GM12878 (cell line): ENCODE measurements at regions not wholly inside any gene's neighbourhood (a gene's known extent, or its start where the extent isn't known, plus 50 kb on each side); places are given as distances from the start of the nearest gene placed in this dataset.

Experiments used
- ATAC-seq: fragments of 200-7000 bp; cut with Tn5 transposase; 3 replicates; pipeline ENCODE4 v1.9.1; 2020; ENCODE audit warnings: mild to moderate bottlenecking, moderate library complexity
- BruUV-seq: library from RNA; stranded (reverse); fragments of 400-500 nt; replicated peaks from 2 replicates; lab custom pipeline; 2021; lab: Mats Ljungman, UMichigan
- CTCF ChIA-PET: fragments of 300-600 bp; sonication (Branson Sonifier 250); formaldehyde crosslinking; extraction: SDS; loops from one replicate; lab custom pipeline; 2021; ENCODE audit warnings: inconsistent platforms; lab: Yijun Ruan, JAX
- POLR2A ChIA-PET: fragments of 350-600 bp; formaldehyde crosslinking; extraction: SDS; loops from one replicate; lab custom pipeline; 2021; ENCODE audit warnings: inconsistent platforms; lab: Charles Lee
- RAD21 ChIA-PET: fragments of 300-600 bp; sonication (Branson Sonifier 250); formaldehyde crosslinking; loops from one replicate; lab custom pipeline; 2023; ENCODE audit warnings: antibody characterized with exemption; ENCODE audit not compliant: unreplicated experiment; lab: Charles Lee
- SMC1A ChIA-PET: fragments of 300-600 bp; sonication (Branson Sonifier 250); formaldehyde crosslinking; loops from one replicate; lab custom pipeline; 2023; ENCODE audit not compliant: unreplicated experiment, uncharacterized antibody; lab: Charles Lee
- DNase-seq: peaks from one replicate; pipeline ENCODE4 v3.0.0-alpha.2; 2011; ENCODE audit warnings: low read depth, low spot score
- FAIRE-seq: peaks from 3 replicates; lab custom pipeline; 2011; peaks lifted over from hg19 to GRCh38; lab: Jason Lieb, UNC
- H2AFZ ChIP-seq: 2 replicates; pipeline ENCODE4 v1.6.0; 2011; ENCODE audit warnings: low read depth, low read length, control low read depth; ENCODE audit not compliant: control insufficient read depth
- H3K27ac ChIP-seq: 2 replicates; pipeline ENCODE4 v1.5.1; 2011; ENCODE audit warnings: control low read depth; ENCODE audit not compliant: control insufficient read depth, insufficient read depth
- H3K27me3 ChIP-seq, 2 experiments: replicated peaks in 1 of 2; 2 replicates each; pipeline versions ENCODE4 v1.6.0 to v1.6.1; 2011; ENCODE audit warnings: low read length in 1 of 2; ENCODE audit not compliant: control insufficient read depth in 2 of 2, insufficient read depth in 2 of 2
- H3K36me3 ChIP-seq, 2 experiments: 2 replicates each; pipeline ENCODE4 v1.5.1; 2011; ENCODE audit warnings: low read length in 1 of 2; ENCODE audit not compliant: control insufficient read depth in 2 of 2, insufficient read depth in 2 of 2
- H3K4me1 ChIP-seq: 2 replicates; pipeline ENCODE4 v1.6.1; 2011; ENCODE audit warnings: mild to moderate bottlenecking, low read length, moderate library complexity, mixed read lengths; ENCODE audit not compliant: control insufficient read depth, insufficient read depth
- H3K4me2 ChIP-seq: 2 replicates; pipeline ENCODE4 v1.6.0; 2011; ENCODE audit warnings: control low read depth; ENCODE audit not compliant: control insufficient read depth, insufficient read depth
- H3K4me3 ChIP-seq: fragments of 200-600 bp; sonication (generic); 2 replicates; pipeline ENCODE4 v1.5.1; 2016
- H3K79me2 ChIP-seq: 2 replicates; pipeline ENCODE4 v1.6.0; 2011; ENCODE audit warnings: low read length; ENCODE audit not compliant: control insufficient read depth, insufficient read depth
- H3K9ac ChIP-seq: 2 replicates; pipeline ENCODE4 v1.8.0; 2011; ENCODE audit warnings: low read length, control low read depth, mixed read lengths; ENCODE audit not compliant: control insufficient read depth, insufficient read depth
- H3K9me3 ChIP-seq: replicated peaks from 3 replicates; pipeline ENCODE4 v1.5.1; 2011; ENCODE audit warnings: mild to moderate bottlenecking, low read length; ENCODE audit not compliant: control insufficient read depth, insufficient read depth
- H4K20me1 ChIP-seq: 2 replicates; pipeline ENCODE4 v1.6.0; 2011; ENCODE audit not compliant: control insufficient read depth, insufficient read depth
- CBX3 ChIP-seq: fragments of 200-600 bp; sonication (generic); IDR thresholded peaks from 2 replicates; pipeline ENCODE4 v1.6.1; 2016; ENCODE audit warnings: low read depth, borderline replicate concordance
- CHD1 ChIP-seq: IDR thresholded peaks from 2 replicates; pipeline ENCODE4 v1.6.1; 2012; ENCODE audit warnings: low read depth, low read length, improper control_type of control experiment
- DPF2 ChIP-seq: fragments of 450-650 bp; IDR thresholded peaks from 2 replicates; pipeline ENCODE4 v1.6.1; 2017; ENCODE audit warnings: mild to moderate bottlenecking
- MEF2B ChIP-seq: fragments of 450-650 bp; IDR thresholded peaks from 2 replicates; pipeline ENCODE4 v1.6.1; 2018; ENCODE audit warnings: mild to moderate bottlenecking, moderate library complexity; ENCODE audit not compliant: partially characterized antibody, poor library complexity, severe bottlenecking
- NFYB ChIP-seq: IDR thresholded peaks from 2 replicates; pipeline ENCODE4 v1.6.1; 2011; ENCODE audit warnings: low read depth, mild to moderate bottlenecking, low read length, improper control_type of control experiment, moderate library complexity; ENCODE audit not compliant: insufficient read depth
- POLR2A ChIP-seq: IDR thresholded peaks from 2 replicates; pipeline ENCODE4 v1.6.1; 2011; ENCODE audit warnings: low read depth, mild to moderate bottlenecking, low read length
- POU2F2 ChIP-seq: IDR thresholded peaks from 3 replicates; pipeline ENCODE4 v1.6.1; 2011; ENCODE audit warnings: low read depth, mild to moderate bottlenecking, low read length, borderline replicate concordance
- RB1 ChIP-seq: fragments of 450-650 bp; formaldehyde crosslinking; IDR thresholded peaks from 2 replicates; pipeline ENCODE4 v1.6.1; 2017; ENCODE audit warnings: mild to moderate bottlenecking, borderline replicate concordance
- RBBP5 ChIP-seq: fragments of 200-600 bp; sonication (generic); conservative IDR thresholded peaks from 2 replicates; pipeline ENCODE4 v1.6.1; 2016
- TBL1XR1 ChIP-seq: IDR thresholded peaks from 2 replicates; pipeline ENCODE4 v1.6.1; 2012; ENCODE audit warnings: low read depth, low read length, improper control_type of control experiment
- ZZZ3 ChIP-seq: IDR thresholded peaks from 2 replicates; pipeline ENCODE4 v1.6.1; 2011; ENCODE audit warnings: low read depth; ENCODE audit not compliant: control insufficient read depth, insufficient read length
- WGBS: methylation state at CpG from one replicate; pipeline ENCODE4 v1.1.6; 2016; ENCODE audit warnings: low lambda C conversion rate; ENCODE audit not compliant: insufficient replicate concordance, insufficient coverage; ENCODE audit errors: missing lambda C conversion rate; 5-methylcytosine and 5-hydroxymethylcytosine counted together
- in situ Hi-C: fragments of 300-500 bp; cut with MboI; formaldehyde crosslinking; loops from 9 replicates; pipeline ENCODE4 v1.14.3; 2018; ENCODE audit warnings: mixed read lengths
- intact Hi-C: fragments of 100-400 bp; cut with micrococcal nuclease; formaldehyde crosslinking; loops from one replicate; pipeline ENCODE4 v1.14.2; 2022; ENCODE audit not compliant: unreplicated experiment

DNA sequence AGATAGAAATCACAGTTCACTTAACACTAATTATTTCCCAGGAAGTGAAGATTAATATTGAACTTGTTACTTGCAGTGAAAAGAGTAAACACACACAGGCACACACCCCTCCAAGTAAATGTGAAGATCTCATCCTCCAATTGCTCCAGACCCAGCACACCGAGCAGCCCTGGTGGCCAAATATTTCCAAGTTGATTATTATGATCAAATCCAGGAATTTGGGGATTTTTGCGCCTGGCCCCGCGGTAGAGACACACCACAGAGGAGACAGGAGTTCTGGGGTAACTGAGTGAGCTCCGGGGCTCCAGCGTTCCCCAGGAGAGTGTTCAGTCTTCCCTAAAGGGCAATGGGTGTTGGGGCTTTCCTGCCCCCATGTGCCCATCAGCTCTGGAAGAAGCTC is 431.5 kb downstream of the BCL11B start:
- no peaks in the 10 kb centered on the region for H3K27me3 ChIP-seq
- no peaks in the 10 kb centered on the region; the same call in 2 of the 3 replicates for H3K9me3 ChIP-seq
- no peaks in the 10 kb centered on the region for H3K79me2 ChIP-seq
- H3K4me2 ChIP-seq, result no peak overlapping the region
- H3K27ac ChIP-seq, result no peak overlapping the region
- RAD21 ChIA-PET, result no interaction called here
- H3K36me3 ChIP-seq, result no peaks in the 10 kb centered on the region
- CTCF ChIA-PET, result no interaction called here
- POLR2A ChIA-PET, result no interaction called here
- no TSS peak for BruUV-seq
- in situ Hi-C loops, result no loop called here
- no peak for DNase-seq
- H3K9ac ChIP-seq, result no peak overlapping the region
- TF ChIP-seq TBL1XR1 (no peak), NFYB (no peak)
- TF ChIP-seq, all 136 proteins: peak for 0
- FAIRE-seq (no peak), ATAC-seq (no peak)
- WGBS, result 38% methylated on average over 6 of the region's 6 CpGs
- Histone ChIP-seq H3K4me1 (no peaks in the 10 kb centered on the region), H3K4me3 (no peak overlapping the region), H2AFZ (no peak overlapping the region), H4K20me1 (no peaks in the 10 kb centered on the region)
- SMC1A ChIA-PET, result no interaction called here
- intact Hi-C loops, result no loop called here

DNA sequence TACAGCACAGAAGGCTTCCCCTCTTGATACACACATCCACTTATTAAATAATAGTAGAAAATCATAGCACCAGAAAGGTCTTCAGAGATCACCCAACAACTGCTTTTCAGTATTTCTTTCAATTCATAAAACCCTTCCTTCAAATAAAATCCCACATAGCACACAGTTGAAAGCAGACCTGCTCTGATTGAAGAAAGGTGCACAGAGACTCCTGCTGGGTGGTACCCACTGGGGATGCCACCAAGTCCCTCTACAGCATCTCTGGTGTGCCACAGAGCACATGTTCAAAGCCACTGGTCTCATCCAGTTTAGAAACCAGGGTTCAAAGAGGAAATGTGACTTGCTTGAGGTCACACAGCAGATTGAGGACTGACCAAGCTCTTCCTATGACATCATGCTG is 427.5 kb downstream of the BCL11B start:
- no peak for FAIRE-seq
- no peaks in the 10 kb centered on the region for H3K36me3 ChIP-seq
- no peak for TF ChIP-seq CBX3
- TF ChIP-seq POU2F2, result no peak
- no peak for TF ChIP-seq DPF2
- TF ChIP-seq NFYB, result no peak
- no peak for TF ChIP-seq RBBP5
- no peak for TF ChIP-seq POLR2A
- TF ChIP-seq ZZZ3, result no peak
- TF ChIP-seq RB1, result no peak
- no peak for TF ChIP-seq MEF2B
- no peak for TF ChIP-seq CHD1
- no peak for DNase-seq
- H3K27ac ChIP-seq, result no peak overlapping the region
- CTCF ChIA-PET, result no interaction called here
- no peaks in the 10 kb centered on the region for H3K79me2 ChIP-seq
- H3K27me3 ChIP-seq, result no peaks in the 10 kb centered on the region
- in situ Hi-C loops (no loop called here), intact Hi-C loops (no loop called here)
- no peaks in the 10 kb centered on the region for H4K20me1 ChIP-seq
- no peaks in the 10 kb centered on the region for H3K4me1 ChIP-seq
- H3K4me3 ChIP-seq, result no peak overlapping the region
- no peak for ATAC-seq
- H2AFZ ChIP-seq, result no peak overlapping the region
- POLR2A ChIA-PET, result no interaction called here
- no peaks in the 10 kb centered on the region for H3K9me3 ChIP-seq
- SMC1A ChIA-PET, result no interaction called here
- RAD21 ChIA-PET, result no interaction called here
- no peak overlapping the region for H3K9ac ChIP-seq
- no TSS peak for BruUV-seq
- no peak overlapping the region for H3K4me2 ChIP-seq
